Testis (tissue), 2 donors: ENCODE measurements at regions not wholly inside any gene's neighbourhood (a gene's known extent, or its start where the extent isn't known, plus 50 kb on each side); places are given as distances from the start of the nearest gene placed in this dataset.

Experiments used
- CTCF ChIP-seq, 3 experiments: fragments of 450-650 bp in 2 of 3; fragments of 200-600 bp in 1 of 3; sonication (generic) in 1 of 3; IDR thresholded peaks; one replicate each; pipeline ENCODE4 v1.5.1; 2016 to 2019; ENCODE audit warnings: antibody characterized with exemption in 3 of 3, mild to moderate bottlenecking in 2 of 3, moderate library complexity in 1 of 3
- POLR2A ChIP-seq: fragments of 450-650 bp; IDR thresholded peaks from one replicate; pipeline ENCODE4 v1.6.1; 2017; ENCODE audit warnings: antibody characterized with exemption, mild to moderate bottlenecking, moderate library complexity

DNA sequence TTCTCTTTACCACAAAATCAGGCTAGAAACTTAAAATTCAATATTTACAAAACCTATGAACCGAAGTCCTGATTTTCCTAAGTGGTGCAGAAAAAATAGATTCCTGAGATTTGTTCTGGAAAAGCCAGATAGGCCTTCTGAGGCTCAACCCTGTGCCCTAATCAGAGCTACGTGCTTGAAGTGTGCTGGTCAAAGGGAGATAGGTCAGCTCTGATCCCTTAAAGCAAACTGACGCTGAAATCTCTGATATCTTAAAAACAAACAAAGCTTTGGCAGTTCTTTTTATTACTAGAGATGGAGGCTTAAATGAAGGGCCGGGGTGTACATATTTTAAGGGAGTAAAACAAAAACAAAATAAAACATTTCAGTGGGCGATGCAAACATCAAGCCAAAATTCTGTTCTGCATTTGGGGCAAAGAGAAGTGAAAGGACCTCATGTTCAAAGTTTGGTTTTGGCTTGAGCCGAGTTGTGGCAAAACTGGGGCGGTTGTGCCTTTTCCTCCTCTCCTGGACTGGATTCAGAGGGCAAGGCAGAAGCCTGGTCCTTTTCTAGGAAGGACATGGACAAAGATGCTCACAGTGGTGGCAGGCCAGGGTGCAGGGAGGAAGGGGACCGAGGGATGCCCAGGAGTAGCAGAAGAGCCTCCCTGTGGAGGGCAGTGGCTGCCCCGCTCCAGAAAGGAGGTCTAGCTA lies 295.0 kb downstream of the CDCA7 start:
- TF ChIP-seq CTCF (IDR thresholded peaks at IDR 0.05) (no peak), POLR2A (no peak)
